ENCODE measurements at regions not wholly inside any gene's neighbourhood (a gene's known extent, or its start where the extent isn't known, plus 50 kb on each side); places are given as distances from the start of the nearest gene placed in this dataset.
A peak's percentile ranks its signal among the peaks of the same experiment; 100 is the strongest.

DNA sequence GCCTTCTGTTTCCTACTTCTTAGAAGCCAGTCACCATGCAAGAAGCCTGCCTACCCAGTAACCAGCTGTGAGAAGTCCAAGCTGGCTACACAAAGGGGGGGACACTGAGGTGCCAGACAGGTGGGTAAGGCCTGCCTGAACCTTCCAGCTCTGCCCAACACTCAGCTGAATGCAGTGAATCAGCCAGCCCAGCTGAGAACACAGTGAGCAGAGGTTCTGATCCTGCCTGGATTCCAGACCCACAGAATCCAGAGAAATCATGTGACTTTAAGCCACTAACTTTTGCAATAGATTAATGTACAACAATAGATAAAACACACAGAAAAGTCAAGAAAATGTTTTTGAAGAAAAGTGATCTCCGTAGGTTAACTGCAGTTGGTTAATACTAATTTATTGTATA, 151.7 kb downstream of the EFNB2 start:
- DNase-seq (ENCODE audit: low read depth in 2 of 2), result no peak
- H3K4me3 ChIP-seq (replicated peaks in 1 of 4; ENCODE audit: control extremely low read depth in 1 of 4, insufficient read depth in 1 of 4, low read depth in 3 of 4, low read length in 4 of 4), result no peak overlapping the region
- TF ChIP-seq, protein P1, sequence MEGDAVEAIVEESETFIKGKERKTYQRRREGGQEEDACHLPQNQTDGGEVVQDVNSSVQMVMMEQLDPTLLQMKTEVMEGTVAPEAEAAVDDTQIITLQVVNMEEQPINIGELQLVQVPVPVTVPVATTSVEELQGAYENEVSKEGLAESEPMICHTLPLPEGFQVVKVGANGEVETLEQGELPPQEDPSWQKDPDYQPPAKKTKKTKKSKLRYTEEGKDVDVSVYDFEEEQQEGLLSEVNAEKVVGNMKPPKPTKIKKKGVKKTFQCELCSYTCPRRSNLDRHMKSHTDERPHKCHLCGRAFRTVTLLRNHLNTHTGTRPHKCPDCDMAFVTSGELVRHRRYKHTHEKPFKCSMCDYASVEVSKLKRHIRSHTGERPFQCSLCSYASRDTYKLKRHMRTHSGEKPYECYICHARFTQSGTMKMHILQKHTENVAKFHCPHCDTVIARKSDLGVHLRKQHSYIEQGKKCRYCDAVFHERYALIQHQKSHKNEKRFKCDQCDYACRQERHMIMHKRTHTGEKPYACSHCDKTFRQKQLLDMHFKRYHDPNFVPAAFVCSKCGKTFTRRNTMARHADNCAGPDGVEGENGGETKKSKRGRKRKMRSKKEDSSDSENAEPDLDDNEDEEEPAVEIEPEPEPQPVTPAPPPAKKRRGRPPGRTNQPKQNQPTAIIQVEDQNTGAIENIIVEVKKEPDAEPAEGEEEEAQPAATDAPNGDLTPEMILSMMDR (conservative IDR thresholded peaks at IDR 0.05 in 1 of 2, IDR thresholded peaks at IDR 0.05 in 1 of 2; ENCODE audit: low read depth in 1 of 2, low read length in 2 of 2), result no peak
- TF ChIP-seq EZH2 (IDR thresholded peaks at IDR 0.05; ENCODE audit: low read length, missing control alignments), result no peak

DNA sequence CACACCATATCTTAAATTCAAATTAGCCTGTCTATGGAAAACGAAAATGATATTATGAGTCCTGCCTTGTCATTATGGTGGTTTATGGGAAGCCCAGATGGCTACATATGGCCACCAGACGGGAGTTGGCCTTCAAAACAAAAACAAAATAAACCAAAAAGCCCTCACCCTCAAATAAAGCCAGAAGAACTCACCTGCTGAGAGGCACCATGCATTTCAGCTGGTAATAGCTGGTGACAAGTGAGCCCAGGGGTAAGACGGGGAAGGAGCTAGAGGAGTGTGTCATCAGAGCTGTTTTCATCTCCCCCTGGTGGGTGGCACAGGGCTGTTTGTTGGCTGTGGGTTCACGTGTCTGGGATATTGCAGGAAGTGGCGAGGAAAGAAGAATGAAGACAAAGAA, 152.9 kb downstream of the EFNB2 start:
- no peak overlapping the region for H3K4me3 ChIP-seq (replicated peaks in 1 of 4; ENCODE audit: control extremely low read depth in 1 of 4, insufficient read depth in 1 of 4, low read depth in 3 of 4, low read length in 4 of 4)
- no peak overlapping the region for H2AFZ ChIP-seq (ENCODE audit: low read length)
- H3K9ac ChIP-seq (ENCODE audit: insufficient read depth, low read length), result no peak overlapping the region
- DNase-seq (ENCODE audit: low read depth in 2 of 2), result no peak
- no peak overlapping the region for H3K4me2 ChIP-seq (ENCODE audit: extremely low read depth, insufficient read depth, low read length)
- no peak overlapping the region for H3K27ac ChIP-seq (ENCODE audit: insufficient read depth, low read length)
- H3K4me1 ChIP-seq (ENCODE audit: control insufficient read depth, extremely low read depth, insufficient read depth, low read length), result no peaks in the 10 kb centered on the region
- no peak for TF ChIP-seq EZH2 (IDR thresholded peaks at IDR 0.05; ENCODE audit: low read length, missing control alignments)
- H3K27me3 ChIP-seq (ENCODE audit: control insufficient read depth, insufficient read depth, low read length), result no peaks in the 10 kb centered on the region
- H3K79me2 ChIP-seq (ENCODE audit: control insufficient read depth, insufficient read depth, low read length), result no peaks in the 10 kb centered on the region
- H3K9me3 ChIP-seq (ENCODE audit: control insufficient read depth, insufficient read depth, low read depth, low read length), result no peaks in the 10 kb centered on the region
- no peaks in the 10 kb centered on the region for H3K36me3 ChIP-seq (ENCODE audit: control insufficient read depth, insufficient read depth, low read length)
- no peaks in the 10 kb centered on the region for H4K20me1 ChIP-seq (ENCODE audit: control insufficient read depth, extremely low read depth, insufficient read depth, low read length)

More for the DNA sequence above, 151.7 kb downstream of the EFNB2 start:
- Histone ChIP-seq H3K27ac (ENCODE audit: insufficient read depth, low read length) (no peak overlapping the region), H3K36me3 (ENCODE audit: control insufficient read depth, insufficient read depth, low read length) (no peaks in the 10 kb centered on the region), H3K4me2 (ENCODE audit: extremely low read depth, insufficient read depth, low read length) (no peak overlapping the region), H3K27me3 (ENCODE audit: control insufficient read depth, insufficient read depth, low read length) (no peaks in the 10 kb centered on the region), H3K9me3 (ENCODE audit: control insufficient read depth, insufficient read depth, low read depth, low read length) (no peaks in the 10 kb centered on the region), H3K4me1 (ENCODE audit: control insufficient read depth, extremely low read depth, insufficient read depth, low read length) (no peaks in the 10 kb centered on the region), H3K9ac (ENCODE audit: insufficient read depth, low read length) (no peak overlapping the region), H2AFZ (ENCODE audit: low read length) (no peak overlapping the region), H4K20me1 (ENCODE audit: control insufficient read depth, extremely low read depth, insufficient read depth, low read length) (no peaks in the 10 kb centered on the region), H3K79me2 (ENCODE audit: control insufficient read depth, insufficient read depth, low read length) (no peaks in the 10 kb centered on the region)

GRCh38 chr13:106381091-106381490, 154.4 kb downstream of the EFNB2 start:
- peak in 1 of 2 donors; percentile 77 for DNase-seq (ENCODE audit: low read depth in 2 of 2)
- no peaks in the 10 kb centered on the region for H4K20me1 ChIP-seq (ENCODE audit: control insufficient read depth, extremely low read depth, insufficient read depth, low read length)
- H2AFZ ChIP-seq (ENCODE audit: low read length), result no peak overlapping the region
- H3K4me3 ChIP-seq (replicated peaks in 1 of 4; ENCODE audit: control extremely low read depth in 1 of 4, insufficient read depth in 1 of 4, low read depth in 3 of 4, low read length in 4 of 4), result no peak overlapping the region
- H3K27me3 ChIP-seq (ENCODE audit: control insufficient read depth, insufficient read depth, low read length), result no peaks in the 10 kb centered on the region
- no peak overlapping the region for H3K9ac ChIP-seq (ENCODE audit: insufficient read depth, low read length)
- TF ChIP-seq EZH2 (IDR thresholded peaks at IDR 0.05; ENCODE audit: low read length, missing control alignments), result no peak
- TF ChIP-seq, protein P1 (conservative IDR thresholded peaks at IDR 0.05 in 1 of 2, IDR thresholded peaks at IDR 0.05 in 1 of 2; ENCODE audit: low read depth in 1 of 2, low read length in 2 of 2), result no peak
- H3K4me2 ChIP-seq (ENCODE audit: extremely low read depth, insufficient read depth, low read length), result no peak overlapping the region
- no peaks in the 10 kb centered on the region for H3K9me3 ChIP-seq (ENCODE audit: control insufficient read depth, insufficient read depth, low read depth, low read length)
- no peak overlapping the region for H3K27ac ChIP-seq (ENCODE audit: insufficient read depth, low read length)
- no peaks in the 10 kb centered on the region for H3K36me3 ChIP-seq (ENCODE audit: control insufficient read depth, insufficient read depth, low read length)
- no peaks in the 10 kb centered on the region for H3K79me2 ChIP-seq (ENCODE audit: control insufficient read depth, insufficient read depth, low read length)
- no peaks in the 10 kb centered on the region for H3K4me1 ChIP-seq (ENCODE audit: control insufficient read depth, extremely low read depth, insufficient read depth, low read length)
